ENCODE measurements at regions not wholly inside any gene's neighbourhood (a gene's known extent, or its start where the extent isn't known, plus 50 kb on each side); places are given as distances from the start of the nearest gene placed in this dataset.

DNA sequence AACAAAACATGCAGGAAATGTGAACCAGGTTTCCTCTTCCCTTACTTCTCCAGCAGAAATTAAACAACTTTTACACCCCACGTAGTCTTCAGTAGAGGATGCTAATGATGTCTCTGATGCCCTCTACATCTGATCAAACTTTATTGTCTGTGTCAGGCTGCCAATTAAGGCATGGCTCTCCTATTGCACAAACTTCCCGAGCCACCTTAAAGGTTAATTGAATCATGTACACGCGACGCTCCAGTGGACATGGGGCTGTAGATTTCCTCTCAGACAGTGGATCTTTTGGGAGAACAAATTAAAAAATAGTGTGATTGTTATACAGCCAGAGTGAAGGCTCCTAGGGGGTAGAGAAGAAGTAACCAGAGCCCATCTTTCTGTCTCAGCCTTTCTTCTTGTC lies 301.6 kb downstream of the SMAD2 start:
- TF ChIP-seq EZH2 (IDR thresholded peaks at IDR 0.05; ENCODE audit: borderline replicate concordance, low read depth, low read length, severe bottlenecking): no peak
- TF ChIP-seq CTCF (IDR thresholded peaks at IDR 0.05; ENCODE audit: extremely low read depth in 1 of 2, insufficient read depth in 1 of 2, low read depth in 1 of 2, low read length in 2 of 2): no peak
- no peak for TF ChIP-seq MYC (IDR thresholded peaks at IDR 0.05; ENCODE audit: low read depth, low read length)
- no peak for TF ChIP-seq MAX (IDR thresholded peaks at IDR 0.05; ENCODE audit: insufficient read depth, insufficient read length)
- TF ChIP-seq POLR2A (IDR thresholded peaks at IDR 0.05; ENCODE audit: low read depth, low read length): no peak
- TF ChIP-seq POLR2AphosphoS5 (IDR thresholded peaks at IDR 0.05; ENCODE audit: insufficient read depth, low read depth, low read length): no peak
- no peak for TF ChIP-seq FOS (IDR thresholded peaks at IDR 0.05; ENCODE audit: borderline replicate concordance, insufficient read depth, low read length)
